WERI-Rb-1 (cell line): ENCODE measurements at regions not wholly inside any gene's neighbourhood (a gene's known extent, or its start where the extent isn't known, plus 50 kb on each side); places are given as distances from the start of the nearest gene placed in this dataset.
"Not testable (repeated sequence)": the region's sequence is repeated elsewhere in the genome, so short reads cannot be mapped to it uniquely, and the experiment has no call there.

Experiments used
- DNase-seq: peaks from one replicate; pipeline ENCODE4 v3.0.0-alpha.2; 2020
- H3K27ac ChIP-seq: fragments of 250-450 bp; sonication (Bioruptor Pico); 2 replicates; pipeline ENCODE4 v1.5.1; 2020; ENCODE audit warnings: mild to moderate bottlenecking, moderate library complexity
- H3K27me3 ChIP-seq: fragments of 250-450 bp; sonication (Bioruptor Pico); 2 replicates; pipeline ENCODE4 v1.5.1; 2021; ENCODE audit warnings: mild to moderate bottlenecking, low read depth, moderate library complexity; ENCODE audit not compliant: insufficient read depth, severe bottlenecking
- H3K36me3 ChIP-seq: fragments of 250-450 bp; sonication (Bioruptor Pico); 2 replicates; pipeline ENCODE4 v1.5.1; 2020; ENCODE audit warnings: mild to moderate bottlenecking, moderate library complexity
- H3K4me3 ChIP-seq: 2 replicates; pipeline ENCODE4 v1.5.1; 2011; ENCODE audit warnings: low read depth, mild to moderate bottlenecking, control low read depth, low read length
- H3K9me3 ChIP-seq: fragments of 250-450 bp; sonication (Bioruptor Pico); 2 replicates; pipeline ENCODE4 v1.5.1; 2021; ENCODE audit warnings: mild to moderate bottlenecking, moderate library complexity; ENCODE audit not compliant: severe bottlenecking
- CTCF ChIP-seq: IDR thresholded peaks from 2 replicates; pipeline ENCODE4 v1.5.1; 2011; ENCODE audit warnings: low read depth, mild to moderate bottlenecking, control low read depth, inconsistent platforms, low read length

- H3K36me3 ChIP-seq: no peaks in the 10 kb centered on the region
- TF ChIP-seq CTCF: no peak
These were observed 171.4 kb upstream of the NPY2R start for GRCh38 chr4:155037031-155037430.

GRCh38 chr4:155038459-155038858 is 170.0 kb upstream of the NPY2R start:
- Histone ChIP-seq H3K27ac (no peak overlapping the region), H3K27me3 (no peaks in the 10 kb centered on the region), H3K9me3 (no peaks in the 10 kb centered on the region), H3K4me3 (no peak overlapping the region), H3K36me3 (no peaks in the 10 kb centered on the region)
- no peak for DNase-seq
- TF ChIP-seq CTCF: no peak

More at GRCh38 chr4:155037031-155037430, 171.4 kb upstream of the NPY2R start:
- Histone ChIP-seq H3K9me3 (no peaks in the 10 kb centered on the region), H3K4me3 (no peak overlapping the region), H3K27ac (no peak overlapping the region), H3K27me3 (no peaks in the 10 kb centered on the region)
- DNase-seq: no peak

GRCh38 chr4:155039162-155039561 is 169.3 kb upstream of the NPY2R start:
- DNase-seq: no peak
- Histone ChIP-seq H3K9me3 (no peaks in the 10 kb centered on the region), H3K36me3 (no peaks in the 10 kb centered on the region), H3K27me3 (no peaks in the 10 kb centered on the region), H3K27ac (no peak overlapping the region), H3K4me3 (no peak overlapping the region)
- TF ChIP-seq CTCF: no peak

GRCh38 chr4:155040031-155040430 is 168.4 kb upstream of the NPY2R start:
- no peak for TF ChIP-seq CTCF
- H3K36me3 ChIP-seq: no peaks in the 10 kb centered on the region

GRCh38 chr4:155042014-155042413 is 166.4 kb upstream of the NPY2R start:
- Histone ChIP-seq H3K27me3 (no peaks in the 10 kb centered on the region), H3K36me3 (no peaks in the 10 kb centered on the region), H3K4me3 (no peak overlapping the region), H3K9me3 (no peaks in the 10 kb centered on the region), H3K27ac (no peak overlapping the region)
- no peak for TF ChIP-seq CTCF
- no peak for DNase-seq

More at GRCh38 chr4:155040031-155040430, 168.4 kb upstream of the NPY2R start:
- Histone ChIP-seq H3K4me3 (no peak overlapping the region), H3K27me3 (no peaks in the 10 kb centered on the region), H3K27ac (no peak overlapping the region), H3K9me3 (no peaks in the 10 kb centered on the region)
- no peak for DNase-seq

GRCh38 chr4:155044251-155044650 is 164.2 kb upstream of the NPY2R start:
- not testable (repeated sequence) for DNase-seq, H3K27ac ChIP-seq, H3K4me3 ChIP-seq, H3K9me3 ChIP-seq, H3K27me3 ChIP-seq, H3K36me3 ChIP-seq
